ENCODE measurements at regions not wholly inside any gene's neighbourhood (a gene's known extent, or its start where the extent isn't known, plus 50 kb on each side); places are given as distances from the start of the nearest gene placed in this dataset.

DNA sequence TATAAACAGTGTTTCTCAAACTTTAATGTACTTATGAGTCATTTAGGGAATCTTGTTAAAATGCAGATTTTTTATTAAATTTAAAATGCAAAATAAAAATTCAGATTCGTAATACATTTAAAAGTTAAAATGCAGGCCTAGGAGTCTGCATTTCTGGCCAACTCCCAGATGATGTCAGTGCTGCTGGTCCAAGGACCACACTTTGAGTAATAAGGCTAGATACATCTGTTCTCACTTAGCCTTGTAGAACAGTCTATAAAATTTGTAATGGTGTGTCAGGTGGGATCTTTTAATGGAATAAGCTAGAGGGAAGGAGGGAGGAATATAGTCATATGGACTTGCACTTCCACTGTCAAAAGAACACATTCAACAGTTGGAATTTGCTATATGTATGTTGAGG, 295.6 kb upstream of the BMP2 start:
- no peak for TF ChIP-seq ZNF274 (IDR thresholded peaks at IDR 0.05; ENCODE audit: low read depth, low read length)
- TF ChIP-seq YY1 (IDR thresholded peaks at IDR 0.05; ENCODE audit: insufficient read depth, insufficient read length): no peak
- no peak for TF ChIP-seq SUZ12 (IDR thresholded peaks at IDR 0.05; ENCODE audit: extremely low read depth, insufficient read depth, insufficient read length)

Measured in NT2/D1 (cell line).